HepG2 (cell line): ENCODE measurements at regions not wholly inside any gene's neighbourhood (a gene's known extent, or its start where the extent isn't known, plus 50 kb on each side); places are given as distances from the start of the nearest gene placed in this dataset.

Source experiments
- ATAC-seq: fragments of 200-7000 bp; cut with Tn5 transposase; 3 replicates; pipeline ENCODE4 v1.9.1; 2020; ENCODE audit warnings: mild to moderate bottlenecking, moderate library complexity
- BruUV-seq: library from RNA; stranded (reverse); fragments of 400-500 nt; replicated peaks from 2 replicates; lab custom pipeline; 2021; lab: Mats Ljungman, UMichigan
- CTCF ChIA-PET: fragments of 300-600 bp; formaldehyde crosslinking; extraction: SDS; loops from one replicate; lab custom pipeline; 2021; ENCODE audit warnings: low total read pairs, inconsistent platforms, low intra/inter-chr PET ratio; lab: Yijun Ruan, JAX
- POLR2A ChIA-PET: fragments of 350-600 bp; sonication (Branson Sonifier 250); formaldehyde crosslinking; loops from one replicate; lab custom pipeline; 2020; ENCODE audit warnings: antibody characterized with exemption, inconsistent platforms; lab: Yijun Ruan, JAX
- DNase-seq: peaks from one replicate; pipeline ENCODE4 v3.0.0-alpha.2; 2015; ENCODE audit warnings: low spot score
- FAIRE-seq: peaks from 3 replicates; lab custom pipeline; 2011; peaks lifted over from hg19 to GRCh38; lab: Jason Lieb, UNC
- H2AFZ ChIP-seq: one replicate; pipeline ENCODE4 v1.6.1; 2011; ENCODE audit warnings: low read length, inconsistent platforms
- H3K27ac ChIP-seq: fragments of 300-600 bp; 3 replicates; pipeline ENCODE4 v1.8.0; 2011; ENCODE audit warnings: mixed run types, mild to moderate bottlenecking, mixed read lengths, low read length, inconsistent platforms; ENCODE audit not compliant: insufficient read depth; ENCODE audit errors: extremely low read length
- H3K27me3 ChIP-seq, 2 experiments: fragments of 200-600 bp in 1 of 2; 2 replicates in 1 of 2; 3 replicates in 1 of 2; pipeline versions ENCODE4 v1.6.0 to v1.8.0; 2011; ENCODE audit warnings: low read length in 2 of 2, mild to moderate bottlenecking in 2 of 2, moderate library complexity in 2 of 2, inconsistent platforms in 1 of 2; ENCODE audit not compliant: insufficient read depth in 2 of 2, control insufficient read depth in 1 of 2
- H3K36me3 ChIP-seq, 2 experiments: fragments of 200-600 bp in 1 of 2; replicated peaks in 1 of 2; 2 replicates in 1 of 2; 3 replicates in 1 of 2; pipeline versions ENCODE4 v1.5.1 to v1.8.0; 2011; ENCODE audit warnings: low read length in 2 of 2, inconsistent platforms in 1 of 2; ENCODE audit not compliant: insufficient read depth in 2 of 2, control insufficient read depth in 1 of 2
- H3K4me1 ChIP-seq: 2 replicates; pipeline ENCODE4 v1.5.1; 2012; ENCODE audit warnings: low read length, inconsistent platforms; ENCODE audit not compliant: insufficient read depth
- H3K4me2 ChIP-seq: 2 replicates; pipeline ENCODE4 v1.6.0; 2011; ENCODE audit warnings: low read depth, low read length, inconsistent platforms
- H3K4me3 ChIP-seq, 3 experiments: fragments of 200-600 bp in 1 of 3; sonication (generic), shearing (Covaris generic) in 1 of 3; replicated peaks in 1 of 3; 2 replicates each; pipeline ENCODE4 v1.5.1; 2011 to 2016; ENCODE audit warnings: low read length in 3 of 3, inconsistent platforms in 2 of 3, low read depth in 2 of 3, mild to moderate bottlenecking in 2 of 3, control low read depth in 1 of 3, mixed read lengths in 1 of 3; ENCODE audit not compliant: insufficient read depth in 1 of 3
- H3K79me2 ChIP-seq: one replicate; pipeline ENCODE4 v1.6.1; 2011; ENCODE audit warnings: low read length, inconsistent platforms; ENCODE audit not compliant: insufficient read depth
- H3K9ac ChIP-seq: 2 replicates; pipeline ENCODE4 v1.6.0; 2011; ENCODE audit warnings: mild to moderate bottlenecking, low read depth, low read length, inconsistent platforms; ENCODE audit not compliant: insufficient read depth
- H3K9me3 ChIP-seq: 2 replicates; pipeline ENCODE4 v1.5.1; 2012; ENCODE audit warnings: mild to moderate bottlenecking, low read length
- H4K20me1 ChIP-seq: 2 replicates; pipeline ENCODE4 v1.6.0; 2011; ENCODE audit warnings: inconsistent platforms, mild to moderate bottlenecking, low read length, moderate library complexity; ENCODE audit not compliant: insufficient read depth
- SP140L ChIP-seq: sonication (generic); formaldehyde crosslinking; IDR thresholded peaks from 2 replicates; pipeline ENCODE4 v1.4.0; 2020; ENCODE audit warnings: missing genetic modification reagents, borderline replicate concordance
- WGBS: methylation state at CpG from one replicate; pipeline ENCODE4 v1.1.6; 2017; ENCODE audit warnings: low lambda C conversion rate; 5-methylcytosine and 5-hydroxymethylcytosine counted together
- in situ Hi-C: cut with HindIII; loops from 2 replicates; pipeline ENCODE4 v1.10.0; 2017; ENCODE audit warnings: low pct_unique_long_range_greater_than_20kb; ENCODE audit not compliant: extremely low pct_ligation_motif_present
- intact Hi-C: fragments of 100-400 bp; cut with micrococcal nuclease; formaldehyde crosslinking; loops from one replicate; pipeline ENCODE4 v1.10.0; 2022; ENCODE audit not compliant: unreplicated experiment
- TF ChIP-seq, protein P1 (sequence below): sonication (generic); formaldehyde crosslinking; IDR thresholded peaks from 2 replicates; pipeline ENCODE4 v1.4.0; 2020; ENCODE audit warnings: missing genetic modification reagents
- TF ChIP-seq, protein P2 (sequence below): fragments of 450-650 bp; IDR thresholded peaks from 2 replicates; pipeline ENCODE4 v1.6.1; 2016
- TF ChIP-seq, protein P3 (sequence below): sonication (generic); formaldehyde crosslinking; IDR thresholded peaks from 2 replicates; pipeline ENCODE4 v1.4.0; 2020; ENCODE audit warnings: missing genetic modification reagents

DNA sequence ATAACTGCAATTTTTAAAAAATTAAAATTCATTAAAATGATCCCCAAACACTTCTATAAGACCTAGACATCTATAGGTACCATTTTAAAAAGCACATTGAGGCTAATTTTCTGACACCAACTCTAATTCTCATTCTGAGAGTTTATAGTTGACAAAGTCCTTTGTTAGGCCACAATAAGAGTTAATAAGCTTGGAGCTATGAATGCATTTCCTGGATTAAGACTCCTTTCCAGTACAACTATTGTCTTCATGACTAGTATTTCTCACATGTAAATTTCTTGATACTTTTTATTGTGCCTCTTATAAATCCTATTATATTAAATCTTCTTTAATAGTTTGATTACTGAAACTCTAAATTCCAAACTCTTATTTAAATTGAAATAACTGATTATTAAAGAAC is 340.8 kb downstream of the KLF12 start:
- Histone ChIP-seq H3K27ac (no peak overlapping the region), H2AFZ (no peak overlapping the region), H3K4me3 (no peak overlapping the region), H3K79me2 (no peaks in the 10 kb centered on the region), H3K27me3 (no peaks in the 10 kb centered on the region), H3K4me1 (peaks cover 10% of the 10 kb centered on the region), H3K36me3 (no peaks in the 10 kb centered on the region), H3K4me2 (no peak overlapping the region), H3K9me3 (no peaks in the 10 kb centered on the region), H4K20me1 (no peaks in the 10 kb centered on the region), H3K9ac (no peak overlapping the region)
- TF ChIP-seq SP140L: no peak
- TF ChIP-seq, protein P1, sequence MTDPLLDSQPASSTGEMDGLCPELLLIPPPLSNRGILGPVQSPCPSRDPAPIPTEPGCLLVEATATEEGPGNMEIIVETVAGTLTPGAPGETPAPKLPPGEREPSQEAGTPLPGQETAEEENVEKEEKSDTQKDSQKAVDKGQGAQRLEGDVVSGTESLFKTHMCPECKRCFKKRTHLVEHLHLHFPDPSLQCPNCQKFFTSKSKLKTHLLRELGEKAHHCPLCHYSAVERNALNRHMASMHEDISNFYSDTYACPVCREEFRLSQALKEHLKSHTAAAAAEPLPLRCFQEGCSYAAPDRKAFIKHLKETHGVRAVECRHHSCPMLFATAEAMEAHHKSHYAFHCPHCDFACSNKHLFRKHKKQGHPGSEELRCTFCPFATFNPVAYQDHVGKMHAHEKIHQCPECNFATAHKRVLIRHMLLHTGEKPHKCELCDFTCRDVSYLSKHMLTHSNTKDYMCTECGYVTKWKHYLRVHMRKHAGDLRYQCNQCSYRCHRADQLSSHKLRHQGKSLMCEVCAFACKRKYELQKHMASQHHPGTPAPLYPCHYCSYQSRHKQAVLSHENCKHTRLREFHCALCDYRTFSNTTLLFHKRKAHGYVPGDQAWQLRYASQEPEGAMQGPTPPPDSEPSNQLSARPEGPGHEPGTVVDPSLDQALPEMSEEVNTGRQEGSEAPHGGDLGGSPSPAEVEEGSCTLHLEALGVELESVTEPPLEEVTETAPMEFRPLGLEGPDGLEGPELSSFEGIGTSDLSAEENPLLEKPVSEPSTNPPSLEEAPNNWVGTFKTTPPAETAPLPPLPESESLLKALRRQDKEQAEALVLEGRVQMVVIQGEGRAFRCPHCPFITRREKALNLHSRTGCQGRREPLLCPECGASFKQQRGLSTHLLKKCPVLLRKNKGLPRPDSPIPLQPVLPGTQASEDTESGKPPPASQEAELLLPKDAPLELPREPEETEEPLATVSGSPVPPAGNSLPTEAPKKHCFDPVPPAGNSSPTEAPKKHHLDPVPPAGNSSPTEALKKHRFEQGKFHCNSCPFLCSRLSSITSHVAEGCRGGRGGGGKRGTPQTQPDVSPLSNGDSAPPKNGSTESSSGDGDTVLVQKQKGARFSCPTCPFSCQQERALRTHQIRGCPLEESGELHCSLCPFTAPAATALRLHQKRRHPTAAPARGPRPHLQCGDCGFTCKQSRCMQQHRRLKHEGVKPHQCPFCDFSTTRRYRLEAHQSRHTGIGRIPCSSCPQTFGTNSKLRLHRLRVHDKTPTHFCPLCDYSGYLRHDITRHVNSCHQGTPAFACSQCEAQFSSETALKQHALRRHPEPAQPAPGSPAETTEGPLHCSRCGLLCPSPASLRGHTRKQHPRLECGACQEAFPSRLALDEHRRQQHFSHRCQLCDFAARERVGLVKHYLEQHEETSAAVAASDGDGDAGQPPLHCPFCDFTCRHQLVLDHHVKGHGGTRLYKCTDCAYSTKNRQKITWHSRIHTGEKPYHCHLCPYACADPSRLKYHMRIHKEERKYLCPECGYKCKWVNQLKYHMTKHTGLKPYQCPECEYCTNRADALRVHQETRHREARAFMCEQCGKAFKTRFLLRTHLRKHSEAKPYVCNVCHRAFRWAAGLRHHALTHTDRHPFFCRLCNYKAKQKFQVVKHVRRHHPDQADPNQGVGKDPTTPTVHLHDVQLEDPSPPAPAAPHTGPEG (CRISPR knock-in tag): no peak
- ChIA-PET POLR2A (no interaction called here), CTCF (no interaction called here)
- no peak for FAIRE-seq
- no peak for ATAC-seq
- BruUV-seq: no TSS peak
- no peak for DNase-seq
- intact Hi-C loops (no loop called here), in situ Hi-C loops (no loop called here)

DNA sequence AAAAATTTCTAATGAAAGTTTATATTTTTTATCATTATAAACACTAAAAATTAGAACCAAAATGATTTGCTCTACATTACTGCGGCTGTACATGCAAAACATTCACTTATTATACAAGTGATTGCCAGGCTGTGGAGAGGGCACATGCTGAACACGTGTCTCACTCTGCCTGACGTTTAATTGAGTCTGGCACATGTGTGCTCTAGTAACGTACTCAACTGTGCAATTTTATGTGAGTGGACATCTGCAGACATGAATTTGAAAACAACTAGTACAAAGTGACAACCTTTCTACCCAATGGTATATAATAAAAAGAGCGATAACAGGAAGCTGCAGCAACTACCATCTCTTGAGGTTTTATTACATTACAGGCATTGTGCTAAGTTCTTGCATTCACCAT is 341.4 kb downstream of the KLF12 start:
- no peak for FAIRE-seq
- TF ChIP-seq, protein P2, sequence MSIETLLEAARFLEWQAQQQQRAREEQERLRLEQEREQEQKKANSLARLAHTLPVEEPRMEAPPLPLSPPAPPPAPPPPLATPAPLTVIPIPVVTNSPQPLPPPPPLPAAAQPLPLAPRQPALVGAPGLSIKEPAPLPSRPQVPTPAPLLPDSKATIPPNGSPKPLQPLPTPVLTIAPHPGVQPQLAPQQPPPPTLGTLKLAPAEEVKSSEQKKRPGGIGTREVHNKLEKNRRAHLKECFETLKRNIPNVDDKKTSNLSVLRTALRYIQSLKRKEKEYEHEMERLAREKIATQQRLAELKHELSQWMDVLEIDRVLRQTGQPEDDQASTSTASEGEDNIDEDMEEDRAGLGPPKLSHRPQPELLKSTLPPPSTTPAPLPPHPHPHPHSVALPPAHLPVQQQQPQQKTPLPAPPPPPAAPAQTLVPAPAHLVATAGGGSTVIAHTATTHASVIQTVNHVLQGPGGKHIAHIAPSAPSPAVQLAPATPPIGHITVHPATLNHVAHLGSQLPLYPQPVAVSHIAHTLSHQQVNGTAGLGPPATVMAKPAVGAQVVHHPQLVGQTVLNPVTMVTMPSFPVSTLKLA: peak; percentile 70
- TF ChIP-seq, protein P3, sequence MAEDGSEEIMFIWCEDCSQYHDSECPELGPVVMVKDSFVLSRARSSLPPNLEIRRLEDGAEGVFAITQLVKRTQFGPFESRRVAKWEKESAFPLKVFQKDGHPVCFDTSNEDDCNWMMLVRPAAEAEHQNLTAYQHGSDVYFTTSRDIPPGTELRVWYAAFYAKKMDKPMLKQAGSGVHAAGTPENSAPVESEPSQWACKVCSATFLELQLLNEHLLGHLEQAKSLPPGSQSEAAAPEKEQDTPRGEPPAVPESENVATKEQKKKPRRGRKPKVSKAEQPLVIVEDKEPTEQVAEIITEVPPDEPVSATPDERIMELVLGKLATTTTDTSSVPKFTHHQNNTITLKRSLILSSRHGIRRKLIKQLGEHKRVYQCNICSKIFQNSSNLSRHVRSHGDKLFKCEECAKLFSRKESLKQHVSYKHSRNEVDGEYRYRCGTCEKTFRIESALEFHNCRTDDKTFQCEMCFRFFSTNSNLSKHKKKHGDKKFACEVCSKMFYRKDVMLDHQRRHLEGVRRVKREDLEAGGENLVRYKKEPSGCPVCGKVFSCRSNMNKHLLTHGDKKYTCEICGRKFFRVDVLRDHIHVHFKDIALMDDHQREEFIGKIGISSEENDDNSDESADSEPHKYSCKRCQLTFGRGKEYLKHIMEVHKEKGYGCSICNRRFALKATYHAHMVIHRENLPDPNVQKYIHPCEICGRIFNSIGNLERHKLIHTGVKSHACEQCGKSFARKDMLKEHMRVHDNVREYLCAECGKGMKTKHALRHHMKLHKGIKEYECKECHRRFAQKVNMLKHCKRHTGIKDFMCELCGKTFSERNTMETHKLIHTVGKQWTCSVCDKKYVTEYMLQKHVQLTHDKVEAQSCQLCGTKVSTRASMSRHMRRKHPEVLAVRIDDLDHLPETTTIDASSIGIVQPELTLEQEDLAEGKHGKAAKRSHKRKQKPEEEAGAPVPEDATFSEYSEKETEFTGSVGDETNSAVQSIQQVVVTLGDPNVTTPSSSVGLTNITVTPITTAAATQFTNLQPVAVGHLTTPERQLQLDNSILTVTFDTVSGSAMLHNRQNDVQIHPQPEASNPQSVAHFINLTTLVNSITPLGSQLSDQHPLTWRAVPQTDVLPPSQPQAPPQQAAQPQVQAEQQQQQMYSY (CRISPR knock-in tag): no peak
- no peak for DNase-seq
- Histone ChIP-seq H3K4me3 (no peak overlapping the region), H4K20me1 (no peaks in the 10 kb centered on the region), H3K4me2 (no peak overlapping the region), H3K27ac (no peak overlapping the region), H2AFZ (no peak overlapping the region), H3K27me3 (no peaks in the 10 kb centered on the region), H3K9me3 (no peaks in the 10 kb centered on the region), H3K4me1 (peaks cover 10% of the 10 kb centered on the region), H3K79me2 (no peaks in the 10 kb centered on the region), H3K9ac (no peak overlapping the region), H3K36me3 (no peaks in the 10 kb centered on the region)
- no TSS peak for BruUV-seq
- intact Hi-C loops: no loop called here
- ChIA-PET POLR2A (no interaction called here), CTCF (no interaction called here)
- in situ Hi-C loops: no loop called here
- WGBS: 72% methylated on average over 5 of the region's 5 CpGs
- no peak for ATAC-seq
